ENCODE measurements at regions not wholly inside any gene's neighbourhood (a gene's known extent, or its start where the extent isn't known, plus 50 kb on each side); places are given as distances from the start of the nearest gene placed in this dataset.

GRCh38 chr12:107493666-107494065 is 191.9 kb upstream of the PWP1 start:
- TF ChIP-seq REST (IDR thresholded peaks at IDR 0.05; ENCODE audit: low read depth) (no peak), MAX (IDR thresholded peaks at IDR 0.05) (no peak), RAD21 (IDR thresholded peaks at IDR 0.05; ENCODE audit: low read depth) (no peak), EGR1 (IDR thresholded peaks at IDR 0.05) (no peak), EP300 (IDR thresholded peaks at IDR 0.05; ENCODE audit: borderline replicate concordance) (no peak), TAF1 (IDR thresholded peaks at IDR 0.05; ENCODE audit: low read depth) (no peak), NFIC (IDR thresholded peaks at IDR 0.05) (no peak)
- TF ChIP-seq, protein P1, sequence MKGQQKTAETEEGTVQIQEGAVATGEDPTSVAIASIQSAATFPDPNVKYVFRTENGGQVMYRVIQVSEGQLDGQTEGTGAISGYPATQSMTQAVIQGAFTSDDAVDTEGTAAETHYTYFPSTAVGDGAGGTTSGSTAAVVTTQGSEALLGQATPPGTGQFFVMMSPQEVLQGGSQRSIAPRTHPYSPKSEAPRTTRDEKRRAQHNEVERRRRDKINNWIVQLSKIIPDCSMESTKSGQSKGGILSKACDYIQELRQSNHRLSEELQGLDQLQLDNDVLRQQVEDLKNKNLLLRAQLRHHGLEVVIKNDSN (IDR thresholded peaks at IDR 0.05) = no peak

Data from Ishikawa (cell line).